H1 (cell line): ENCODE measurements at regions not wholly inside any gene's neighbourhood (a gene's known extent, or its start where the extent isn't known, plus 50 kb on each side); places are given as distances from the start of the nearest gene placed in this dataset.

Source experiments
- CTCF ChIA-PET: fragments of 300-600 bp; sonication (Branson Sonifier 250); formaldehyde crosslinking; loops from one replicate; lab custom pipeline; 2021; ENCODE audit not compliant: partially characterized antibody; lab: Charles Lee
- POLR2A ChIA-PET: fragments of 300-600 bp; sonication (Branson Sonifier 250); formaldehyde crosslinking; loops from one replicate; lab custom pipeline; 2021; ENCODE audit warnings: inconsistent platforms; ENCODE audit not compliant: partially characterized antibody; lab: Charles Lee
- DNase-seq, 2 experiments: peaks; one replicate each; pipeline versions ENCODE4 v3.0.0 to v3.0.0-alpha.2; 2010 to 2022; ENCODE audit warnings: low spot score in 2 of 2, low read depth in 1 of 2, mixed read lengths in 1 of 2
- FAIRE-seq: peaks from 2 replicates; lab custom pipeline; 2011; peaks lifted over from hg19 to GRCh38; lab: Jason Lieb, UNC
- H2AFZ ChIP-seq: 2 replicates; pipeline ENCODE4 v1.8.1; 2012; ENCODE audit warnings: low read length, inconsistent platforms
- H2AK5ac ChIP-seq: 2 replicates; pipeline ENCODE4 v1.6.1; 2013; ENCODE audit warnings: low read depth, low read length
- H2BK120ac ChIP-seq: replicated peaks from 2 replicates; pipeline ENCODE3; 2013; ENCODE audit warnings: low read depth, low read length, inconsistent platforms
- H2BK12ac ChIP-seq: 2 replicates; pipeline ENCODE4 v1.6.1; 2013; ENCODE audit warnings: low read depth, low read length
- H2BK15ac ChIP-seq: 2 replicates; pipeline ENCODE4 v1.6.1; 2013; ENCODE audit warnings: low read length
- H2BK20ac ChIP-seq: 2 replicates; pipeline ENCODE4 v1.6.1; 2013; ENCODE audit warnings: low read length
- H2BK5ac ChIP-seq: 2 replicates; pipeline ENCODE4 v1.6.1; 2013; ENCODE audit warnings: low read depth, low read length
- H3K14ac ChIP-seq: 2 replicates; pipeline ENCODE4 v1.6.1; 2013; ENCODE audit warnings: inconsistent platforms; ENCODE audit not compliant: insufficient read length
- H3K18ac ChIP-seq: 2 replicates; pipeline ENCODE4 v1.6.1; 2013; ENCODE audit warnings: low read length; ENCODE audit errors: extremely low read depth
- H3K23ac ChIP-seq: 2 replicates; pipeline ENCODE4 v1.6.1; 2013; ENCODE audit warnings: inconsistent platforms; ENCODE audit not compliant: insufficient read length
- H3K23me2 ChIP-seq: 2 replicates; pipeline ENCODE4 v1.6.1; 2013; ENCODE audit warnings: low read depth, low read length
- H3K27ac ChIP-seq: 2 replicates; pipeline ENCODE4 v1.6.1; 2011; ENCODE audit warnings: low read depth, low read length, inconsistent platforms
- H3K27me3 ChIP-seq, 4 experiments: replicated peaks in 1 of 4; 1 replicate in 1 of 4; 2 replicates in 3 of 4; pipeline versions ENCODE4 v1.6.1 to v1.8.1; 2011 to 2013; ENCODE audit warnings: low read length in 3 of 4, mild to moderate bottlenecking in 3 of 4, inconsistent platforms in 2 of 4, mixed read lengths in 2 of 4, moderate library complexity in 1 of 4; ENCODE audit not compliant: control insufficient read depth in 3 of 4, insufficient read depth in 3 of 4; ENCODE audit errors: extremely low read depth in 1 of 4
- H3K36me3 ChIP-seq, 4 experiments: 2 replicates each; pipeline versions ENCODE4 v1.6.1 to v1.8.1; 2011 to 2013; ENCODE audit warnings: mild to moderate bottlenecking in 4 of 4, low read length in 3 of 4, moderate library complexity in 2 of 4, control low read depth in 1 of 4, inconsistent platforms in 1 of 4; ENCODE audit not compliant: insufficient read depth in 4 of 4, control insufficient read depth in 2 of 4
- H3K4ac ChIP-seq: replicated peaks from 2 replicates; pipeline ENCODE3; 2013; ENCODE audit warnings: low read length, low read depth, mixed read lengths, inconsistent platforms; ENCODE audit not compliant: insufficient read length
- H3K4me1 ChIP-seq, 4 experiments: replicated peaks in 1 of 4; 1 replicate in 1 of 4; 2 replicates in 3 of 4; pipeline versions ENCODE4 v1.6.1 to v1.8.1; 2011 to 2013; ENCODE audit warnings: low read length in 3 of 4, inconsistent platforms in 2 of 4, mixed read lengths in 1 of 4; ENCODE audit not compliant: insufficient read depth in 4 of 4, control insufficient read depth in 3 of 4
- H3K4me2 ChIP-seq, 2 experiments: 2 replicates each; pipeline versions ENCODE4 v1.6.1 to v1.8.1; 2011 to 2013; ENCODE audit warnings: low read depth in 2 of 2, low read length in 2 of 2, control low read depth in 1 of 2, inconsistent platforms in 1 of 2, mild to moderate bottlenecking in 1 of 2; ENCODE audit not compliant: insufficient read depth in 1 of 2
- H3K4me3 ChIP-seq, 4 experiments: fragments of 200-600, 300-600 bp in 1 of 4; sonication (generic), shearing (Covaris generic), sonication (Bioruptor Twin) in 1 of 4; 2 replicates each; pipeline versions ENCODE4 v1.5.1 to v1.8.1; 2011 to 2016; ENCODE audit warnings: low read length in 4 of 4, low read depth in 3 of 4, control low read depth in 2 of 4, inconsistent platforms in 2 of 4, mild to moderate bottlenecking in 2 of 4, mixed read lengths in 1 of 4, moderate library complexity in 1 of 4; ENCODE audit not compliant: insufficient read depth in 2 of 4; ENCODE audit errors: extremely low read depth in 1 of 4
- H3K56ac ChIP-seq: replicated peaks from 2 replicates; pipeline ENCODE3; 2013; ENCODE audit warnings: low read depth, mild to moderate bottlenecking, mixed read lengths, low read length, inconsistent platforms; ENCODE audit not compliant: insufficient read length
- H3K79me1 ChIP-seq: 2 replicates; pipeline ENCODE4 v1.6.1; 2013; ENCODE audit warnings: low read depth, low read length, control low read depth
- H3K79me2 ChIP-seq, 2 experiments: 2 replicates each; pipeline versions ENCODE4 v1.6.1 to v1.8.1; 2012 to 2013; ENCODE audit warnings: low read length in 2 of 2, mild to moderate bottlenecking in 2 of 2, inconsistent platforms in 1 of 2; ENCODE audit not compliant: insufficient read depth in 2 of 2, control insufficient read depth in 1 of 2
- H3K9ac ChIP-seq, 4 experiments: replicated peaks in 1 of 4; 1 replicate in 1 of 4; 2 replicates in 3 of 4; pipeline versions ENCODE4 v1.6.1 to v1.8.1; 2011 to 2013; ENCODE audit warnings: low read depth in 3 of 4, low read length in 3 of 4, control low read depth in 2 of 4, mild to moderate bottlenecking in 2 of 4, moderate library complexity in 2 of 4, inconsistent platforms in 1 of 4; ENCODE audit errors: extremely low read depth in 1 of 4
- H3K9me3 ChIP-seq, 2 experiments: 2 replicates each; pipeline versions ENCODE4 v1.6.1 to v1.8.1; 2012 to 2013; ENCODE audit warnings: mild to moderate bottlenecking in 2 of 2, moderate library complexity in 2 of 2, control low read depth in 1 of 2, inconsistent platforms in 1 of 2, low read depth in 1 of 2, low read length in 1 of 2, mixed read lengths in 1 of 2; ENCODE audit not compliant: insufficient read depth in 2 of 2
- H4K20me1 ChIP-seq, 2 experiments: replicated peaks in 1 of 2; 2 replicates each; pipeline versions ENCODE3 to v1.8.1; 2011 to 2013; ENCODE audit warnings: inconsistent platforms in 2 of 2, low read length in 2 of 2, mild to moderate bottlenecking in 1 of 2; ENCODE audit not compliant: insufficient read depth in 2 of 2, control insufficient read depth in 1 of 2
- H4K5ac ChIP-seq: 2 replicates; pipeline ENCODE4 v1.6.1; 2013; ENCODE audit warnings: low read length, low read depth, mixed read lengths, inconsistent platforms; ENCODE audit not compliant: insufficient read length
- H4K8ac ChIP-seq: 2 replicates; pipeline ENCODE4 v1.8.0; 2013; ENCODE audit warnings: mild to moderate bottlenecking, moderate library complexity, low read length, inconsistent platforms; ENCODE audit not compliant: insufficient read depth; ENCODE audit errors: extremely low read depth
- H4K91ac ChIP-seq: replicated peaks from 2 replicates; pipeline ENCODE3; 2013; ENCODE audit warnings: low read length, mixed read lengths, inconsistent platforms; ENCODE audit not compliant: insufficient read length
- ASH2L ChIP-seq: fragments of 200-600, 300-600 bp; sonication (generic); IDR thresholded peaks from one replicate; pipeline ENCODE4 v1.7.1; 2017; ENCODE audit warnings: low read length
- ATF2 ChIP-seq: IDR thresholded peaks from 2 replicates; pipeline ENCODE4 v1.6.1; 2012; ENCODE audit warnings: low read length, inconsistent platforms
- BACH1 ChIP-seq: IDR thresholded peaks from 2 replicates; pipeline ENCODE4 v1.6.1; 2012; ENCODE audit warnings: low read length, improper control_type of control experiment
- EZH2 ChIP-seq: fragments of 200-600 bp; sonication (generic); IDR thresholded peaks from 2 replicates; pipeline ENCODE4 v1.7.1; 2012; ENCODE audit warnings: low read depth, mild to moderate bottlenecking, moderate library complexity, low read length, inconsistent platforms; ENCODE audit not compliant: severe bottlenecking
- HDAC6 ChIP-seq: IDR thresholded peaks from one replicate; pipeline ENCODE4 v1.7.1; 2012; ENCODE audit warnings: low read depth, mild to moderate bottlenecking, inconsistent platforms, low read length, moderate library complexity
- JUND ChIP-seq: IDR thresholded peaks from 2 replicates; pipeline ENCODE4 v1.6.1; 2011; ENCODE audit warnings: mild to moderate bottlenecking, improper control_type of control experiment, low read length
- NANOG ChIP-seq: IDR thresholded peaks from 2 replicates; pipeline ENCODE4 v1.6.1; 2011; ENCODE audit warnings: low read length, low read depth, mild to moderate bottlenecking, inconsistent platforms; ENCODE audit not compliant: insufficient read depth, poor library complexity, severe bottlenecking
- NRF1 ChIP-seq: IDR thresholded peaks from 2 replicates; pipeline ENCODE4 v1.6.1; 2011; ENCODE audit warnings: mild to moderate bottlenecking, low read depth, low read length, improper control_type of control experiment
- POLR2AphosphoS5 ChIP-seq: IDR thresholded peaks from 2 replicates; pipeline ENCODE4 v1.6.1; 2011; ENCODE audit warnings: low read depth, low read length
- RNF2 ChIP-seq: fragments of 200-900, 300-1000 bp; sonication (generic); IDR thresholded peaks from 2 replicates; pipeline ENCODE4 v1.7.1; 2016; ENCODE audit warnings: borderline replicate concordance, low read depth, mild to moderate bottlenecking, antibody characterized with exemption, low read length; ENCODE audit not compliant: poor library complexity, severe bottlenecking; ENCODE audit errors: missing control alignments
- SP1 ChIP-seq: IDR thresholded peaks from 2 replicates; pipeline ENCODE4 v1.6.1; 2011; ENCODE audit warnings: low read depth, low read length
- SRF ChIP-seq: IDR thresholded peaks from 2 replicates; pipeline ENCODE4 v1.6.1; 2011; ENCODE audit warnings: mild to moderate bottlenecking, low read depth, low read length, moderate library complexity
- SUZ12 ChIP-seq: fragments of 200-600 bp; sonication (generic); IDR thresholded peaks from 2 replicates; pipeline ENCODE4 v1.6.1; 2012; ENCODE audit warnings: mild to moderate bottlenecking, inconsistent platforms, low read length, moderate library complexity, mixed read lengths
- YY1 ChIP-seq: IDR thresholded peaks from 2 replicates; pipeline ENCODE4 v1.6.1; 2011; ENCODE audit warnings: low read depth, mild to moderate bottlenecking, low read length
- WGBS, 2 experiments: shearing (Covaris generic) in 1 of 2; methylation state at CpG; one replicate each; pipeline versions ENCODE4 v1.1.6 to v1.1.7; 2013 to 2015; ENCODE audit warnings: low lambda C conversion rate in 2 of 2, mixed read lengths in 2 of 2, inconsistent platforms in 1 of 2, low coverage in 1 of 2, missing lambda C conversion rate in 1 of 2; ENCODE audit not compliant: insufficient replicate concordance in 2 of 2, insufficient coverage in 1 of 2, insufficient read length in 1 of 2; ENCODE audit errors: extremely low coverage in 1 of 2, missing lambda C conversion rate in 1 of 2; 5-methylcytosine and 5-hydroxymethylcytosine counted together

DNA sequence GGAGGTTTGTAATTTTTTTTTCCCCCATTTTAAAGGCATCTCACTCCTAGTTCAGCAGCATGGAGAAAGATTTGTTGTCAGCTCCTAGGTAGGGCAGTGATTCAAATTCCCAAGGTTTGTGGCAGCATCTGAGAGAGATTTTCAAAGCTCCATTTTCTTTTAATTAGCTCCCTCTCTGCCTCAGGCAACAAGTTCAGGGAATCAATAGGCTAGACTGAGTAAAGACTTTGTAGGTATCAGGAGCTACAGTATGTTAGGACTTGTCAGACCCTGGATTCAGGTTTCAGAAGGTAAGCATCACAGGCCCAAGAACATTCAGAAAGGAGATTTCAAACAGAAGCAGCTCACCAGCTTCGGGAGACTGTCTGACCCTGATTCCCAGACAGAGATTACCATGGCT, 273.3 kb upstream of the ERBB4 start:
- Histone ChIP-seq H2BK15ac (no peak overlapping the region), H2BK12ac (no peak overlapping the region), H3K9me3 (no peaks in the 10 kb centered on the region), H3K27ac (no peak overlapping the region), H3K23me2 (no peaks in the 10 kb centered on the region), H2AK5ac (no peak overlapping the region), H4K5ac (no peak overlapping the region), H3K56ac (no peak overlapping the region), H3K9ac (no peak overlapping the region), H3K4me1 (no peaks in the 10 kb centered on the region), H4K91ac (no peak overlapping the region), H3K18ac (no peak overlapping the region), H3K79me1 (no peaks in the 10 kb centered on the region), H3K36me3 (no peaks in the 10 kb centered on the region), H2BK20ac (no peak overlapping the region), H2AFZ (no peak overlapping the region), H4K20me1 (no peaks in the 10 kb centered on the region), H4K8ac (no peak overlapping the region), H2BK5ac (no peak overlapping the region), H3K14ac (no peak overlapping the region), H3K27me3 (no peaks in the 10 kb centered on the region), H3K4me2 (no peak overlapping the region), H2BK120ac (no peak overlapping the region), H3K79me2 (no peaks in the 10 kb centered on the region), H3K4me3 (no peak overlapping the region), H3K4ac (no peak overlapping the region), H3K23ac (no peak overlapping the region)
- FAIRE-seq (no peak), DNase-seq (no peak)
- 88% methylated on average over 1 of the region's 1 CpG; no CpG with 5 or more reads in 1 of the 2 experiments for WGBS, 2 experiments
- ChIA-PET CTCF (interaction anchor here (0.5 to 1.3 kb wide), 4 partner anchors 26 to 911 kb away, joined by 3 to 4 read pairs (median 3); no protein-coding TSS in a partner anchor), POLR2A (no interaction called here)
- TF ChIP-seq ATF2 (no peak), ASH2L (no peak), YY1 (no peak), BACH1 (no peak), EZH2 (no peak), POLR2AphosphoS5 (no peak), HDAC6 (no peak), NRF1 (no peak), SP1 (no peak), SRF (no peak), JUND (no peak), NANOG (no peak), RNF2 (no peak), SUZ12 (no peak)
